SHP77 treated with DMSO at 0.1 percent for 48 hours (cell line): ENCODE measurements at regions not wholly inside any gene's neighbourhood (a gene's known extent, or its start where the extent isn't known, plus 50 kb on each side); places are given as distances from the start of the nearest gene placed in this dataset.

Source experiments
- DNase-seq: peaks from one replicate; lab custom pipeline; 2025; lab: John Stamatoyannopoulos, UW

DNA sequence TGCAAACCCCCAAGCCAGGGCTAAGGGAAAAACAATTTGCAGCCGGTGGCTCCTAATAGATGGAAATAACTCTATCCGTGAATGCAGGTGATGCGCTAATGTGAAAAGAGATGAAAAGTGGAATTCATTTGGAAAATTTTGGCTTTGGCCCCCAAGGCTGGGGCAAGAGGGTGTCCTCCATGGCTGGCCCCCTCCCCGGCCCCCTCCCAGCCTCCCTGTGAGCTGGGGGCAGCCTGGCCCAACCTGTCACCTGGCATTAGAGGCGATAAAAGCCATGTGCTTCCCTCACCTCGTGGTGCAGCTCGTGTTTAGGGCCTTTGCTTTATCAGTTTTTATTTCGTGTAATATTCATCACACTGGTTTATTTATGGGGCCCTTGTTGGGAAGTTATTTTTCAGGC lies 267.2 kb downstream of the ENGASE start:
- no peak for DNase-seq

DNA sequence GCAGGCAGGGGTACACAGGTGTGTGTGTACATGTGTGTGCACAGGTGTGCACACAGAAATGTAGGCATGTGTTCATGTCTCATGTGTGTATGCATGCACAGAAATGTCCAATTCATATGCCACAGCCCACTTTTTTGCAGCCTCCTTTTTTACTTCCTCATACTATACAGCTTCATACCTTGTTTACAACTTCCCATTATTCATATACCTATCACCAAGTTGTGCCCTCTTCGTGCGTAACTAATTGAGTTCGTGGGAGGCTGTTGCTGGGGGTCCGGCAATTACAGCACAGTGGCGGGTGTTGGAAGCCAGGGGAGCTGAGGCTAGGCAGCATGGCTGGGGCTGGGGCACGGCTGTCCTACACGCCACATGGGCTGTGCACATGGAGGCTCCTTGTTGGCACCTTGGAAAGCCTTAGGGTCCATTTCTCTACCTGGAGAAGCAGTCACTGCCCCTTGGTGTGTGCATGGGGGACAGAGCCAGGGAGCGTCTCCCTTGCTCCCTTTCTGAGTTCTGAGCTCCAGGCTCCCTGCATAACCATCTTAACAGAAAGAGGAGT lies 266.7 kb downstream of the ENGASE start:
- no peak for DNase-seq

DNA sequence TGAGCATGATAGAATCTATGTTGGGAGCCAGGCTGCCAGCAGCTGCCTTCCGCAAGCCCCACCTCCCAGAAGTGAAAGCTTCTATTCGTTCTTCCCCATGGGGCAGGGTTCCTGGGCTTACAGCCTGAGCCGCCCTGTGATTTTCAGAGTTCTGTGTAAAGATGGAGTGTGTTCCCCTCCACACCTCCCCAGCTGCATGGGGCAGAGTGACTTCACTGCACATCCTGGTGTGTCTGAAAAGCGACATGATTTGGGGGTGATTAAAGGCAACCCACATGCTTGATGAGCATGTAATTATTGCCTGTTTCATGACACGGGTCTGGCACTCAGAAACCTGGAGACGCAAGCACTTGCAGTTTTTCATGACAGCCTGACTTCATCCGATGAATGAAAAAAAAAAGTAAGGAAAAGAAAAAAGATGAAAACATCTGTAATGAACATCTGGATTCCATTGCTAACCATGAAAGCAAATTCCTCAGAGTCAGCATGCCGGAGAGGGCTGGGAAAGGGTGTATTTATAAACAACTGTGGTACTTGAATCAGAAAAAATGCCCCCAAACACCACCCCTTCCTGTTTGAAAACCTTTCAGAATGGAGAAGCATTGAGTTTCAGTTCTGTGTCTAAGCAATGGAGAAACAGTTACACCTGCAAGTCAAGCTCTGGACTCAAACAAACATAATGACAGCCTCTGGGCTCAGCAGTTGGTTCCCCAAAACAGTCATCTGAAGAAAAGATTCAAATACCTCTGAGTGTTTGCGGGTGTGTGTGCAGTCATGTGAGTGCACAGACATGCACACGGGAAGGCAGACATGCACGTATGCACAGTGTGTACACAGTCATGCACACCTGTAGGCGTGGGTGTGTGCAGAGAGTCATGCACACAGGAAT lies 266.0 kb downstream of the ENGASE start:
- no peak for DNase-seq

DNA sequence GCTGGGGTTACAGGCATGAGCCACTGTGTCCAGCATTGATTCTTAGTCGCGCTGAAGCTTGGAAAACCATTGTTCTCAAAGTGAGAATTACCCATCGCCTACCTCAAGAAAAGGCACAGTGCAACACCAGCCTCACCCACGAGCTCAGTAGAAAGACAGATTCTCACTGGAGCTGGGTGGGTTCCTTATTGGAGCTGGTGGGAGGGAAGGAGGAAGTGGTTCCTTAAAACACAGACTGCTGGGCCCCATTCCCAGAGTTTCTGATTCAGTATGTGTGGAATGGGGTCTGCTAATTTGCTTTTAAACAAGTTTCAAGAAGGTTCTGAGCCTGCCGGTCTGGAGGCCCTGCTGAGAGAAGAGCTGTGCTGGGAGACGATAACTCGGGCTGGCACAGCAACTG lies 264.7 kb downstream of the ENGASE start:
- no peak for DNase-seq

GRCh38 chr17:79338604-79339003 lies 264.0 kb downstream of the ENGASE start:
- no peak for DNase-seq

DNA sequence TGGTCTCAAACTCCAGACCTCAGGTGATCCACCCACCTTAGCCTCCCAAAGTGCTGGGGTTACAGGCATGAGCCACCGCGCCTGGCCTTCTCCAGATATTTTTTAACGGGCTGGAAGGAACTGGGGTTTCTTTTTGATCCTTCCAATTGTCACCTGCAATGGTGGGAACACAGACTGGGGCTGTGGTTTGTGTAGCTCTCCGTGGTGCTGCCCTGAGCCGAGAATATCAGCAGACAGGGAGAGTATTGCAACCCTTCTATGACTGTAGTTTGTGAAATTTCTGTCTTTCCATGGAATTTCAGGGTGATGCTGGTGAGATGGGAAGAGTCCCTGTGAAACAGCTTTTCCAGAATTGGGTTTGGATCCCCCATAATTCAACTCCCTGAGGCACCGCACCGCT lies 263.5 kb downstream of the ENGASE start:
- DNase-seq = no peak

DNA sequence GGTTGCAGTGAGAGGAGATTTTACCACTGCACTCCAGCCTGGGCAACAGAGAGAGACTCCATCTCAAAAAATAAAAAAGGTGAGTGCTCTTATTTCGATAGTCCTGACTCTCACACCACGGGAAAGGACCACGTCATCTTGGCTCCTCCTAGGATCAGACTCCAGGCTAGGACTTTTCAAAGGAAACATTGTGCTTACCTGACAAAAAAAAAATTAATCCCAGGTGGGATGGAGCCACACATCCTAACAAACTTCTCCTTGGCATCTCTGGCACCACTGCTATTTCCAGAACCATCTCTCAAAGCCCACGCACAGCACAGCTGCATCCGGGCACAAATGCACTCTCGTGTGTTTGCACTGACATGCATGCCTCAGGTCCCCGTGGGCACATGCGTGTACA lies 262.4 kb downstream of the ENGASE start:
- DNase-seq = no peak

DNA sequence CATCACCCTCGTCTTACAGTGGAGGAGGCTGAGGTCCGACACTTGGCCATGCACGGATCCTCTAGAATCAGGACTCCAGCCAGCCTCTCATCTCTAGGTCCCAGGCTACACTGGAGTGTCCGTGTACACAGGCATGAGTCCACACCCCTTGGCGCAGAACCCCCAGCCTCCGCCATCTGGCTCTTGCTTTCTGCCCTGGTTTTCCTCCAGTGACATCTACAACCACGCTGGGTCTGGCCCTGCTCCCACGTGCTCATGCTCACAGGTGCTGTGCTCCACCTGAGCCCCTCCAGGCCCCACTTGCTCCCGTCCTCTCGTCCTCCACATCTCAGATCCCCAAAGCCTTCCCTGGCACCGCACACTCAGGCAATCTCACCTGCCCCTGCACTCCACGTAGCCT lies 260.8 kb downstream of the ENGASE start:
- DNase-seq = no peak

DNA sequence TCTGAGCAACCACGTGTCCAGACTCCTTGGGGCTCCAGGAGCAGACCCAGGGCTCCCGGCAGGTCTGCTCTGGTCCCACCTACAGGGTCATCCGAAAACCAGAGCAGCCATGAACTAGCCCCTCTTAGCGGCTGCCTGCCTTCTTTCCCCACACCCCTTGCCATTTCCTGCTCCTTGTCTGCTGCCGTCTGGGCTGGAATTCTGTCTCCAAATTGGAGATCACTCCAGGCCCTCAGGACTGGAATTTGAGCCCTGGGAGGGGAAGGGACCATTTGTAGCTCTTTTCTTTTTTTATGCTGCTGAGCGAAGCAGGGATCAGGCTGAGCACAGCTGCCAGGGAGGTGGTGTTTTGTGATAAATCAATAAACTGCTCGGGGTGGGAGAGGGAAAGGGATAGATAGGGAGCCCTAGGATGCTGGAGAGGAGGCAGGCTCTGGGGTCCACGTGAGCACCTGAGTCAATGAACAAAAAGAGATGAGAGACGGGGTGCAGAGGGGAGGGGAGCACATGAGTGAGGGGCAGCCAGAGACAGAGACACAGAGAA lies 257.5 kb downstream of the ENGASE start:
- no peak for DNase-seq

DNA sequence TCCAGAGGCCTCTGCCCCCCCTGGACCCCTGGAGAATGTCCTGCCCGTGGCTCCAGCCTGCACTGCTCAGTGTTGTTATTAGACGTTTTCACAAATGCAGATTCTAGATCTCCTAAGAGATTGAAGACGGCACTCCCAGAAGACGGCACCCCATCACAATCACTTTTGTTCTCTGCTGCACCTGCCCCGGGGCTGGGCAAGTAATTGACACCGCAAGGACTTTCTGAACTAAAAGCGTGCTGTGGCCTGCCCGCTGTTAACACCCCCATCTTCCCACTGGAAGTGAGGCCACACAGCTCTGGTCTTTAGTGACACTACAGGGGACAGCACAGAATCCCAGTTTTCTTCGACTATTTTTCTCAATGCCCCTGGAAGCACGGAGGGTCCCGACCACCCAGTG lies 256.9 kb downstream of the ENGASE start:
- DNase-seq = no peak

DNA sequence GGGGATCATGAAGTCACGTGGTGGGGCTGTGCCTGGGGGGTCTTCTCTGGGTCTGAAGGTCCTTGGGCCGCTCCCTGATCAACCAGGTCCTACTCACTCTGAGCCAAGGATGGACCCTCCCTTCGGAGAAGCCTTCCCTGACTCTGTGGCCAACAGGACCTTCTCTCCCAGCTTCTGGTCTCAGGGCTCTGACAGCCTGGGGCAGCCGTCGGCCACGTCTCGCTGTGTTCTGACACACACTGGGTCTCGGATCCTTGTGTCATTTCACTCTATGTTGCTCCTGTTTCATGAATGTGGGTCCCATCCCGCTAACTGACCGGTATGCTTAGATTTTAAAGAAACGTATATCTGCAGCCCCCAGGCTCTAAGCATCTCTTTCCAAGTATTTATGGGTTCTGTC lies 256.1 kb downstream of the ENGASE start:
- DNase-seq = no peak

GRCh38 chr17:79330229-79330628 lies 255.6 kb downstream of the ENGASE start:
- DNase-seq = no peak

DNA sequence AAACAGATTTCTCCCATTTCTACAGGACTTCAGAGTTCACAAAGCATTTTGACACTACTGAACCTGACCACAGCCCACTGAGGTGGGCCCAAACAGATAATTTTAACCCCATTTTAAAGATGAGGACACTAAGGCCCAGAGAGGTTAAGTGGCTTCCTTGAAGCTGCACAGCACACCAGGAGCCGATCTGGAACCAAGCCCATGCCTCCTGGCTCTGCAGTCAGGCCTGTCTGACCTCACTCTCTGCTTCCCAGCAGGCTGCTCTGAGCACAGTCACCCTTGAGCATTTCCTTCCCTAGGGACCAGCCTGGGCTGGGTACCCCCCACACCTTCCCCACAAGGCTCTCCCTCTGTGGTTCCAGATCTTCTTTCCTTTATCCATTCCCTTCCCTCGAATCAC lies 252.2 kb downstream of the ENGASE start:
- no peak for DNase-seq

GRCh38 chr17:79325709-79326430 lies 251.2 kb downstream of the ENGASE start:
- no peak for DNase-seq

GRCh38 chr17:79324194-79324593 lies 249.6 kb downstream of the ENGASE start:
- DNase-seq = no peak

DNA sequence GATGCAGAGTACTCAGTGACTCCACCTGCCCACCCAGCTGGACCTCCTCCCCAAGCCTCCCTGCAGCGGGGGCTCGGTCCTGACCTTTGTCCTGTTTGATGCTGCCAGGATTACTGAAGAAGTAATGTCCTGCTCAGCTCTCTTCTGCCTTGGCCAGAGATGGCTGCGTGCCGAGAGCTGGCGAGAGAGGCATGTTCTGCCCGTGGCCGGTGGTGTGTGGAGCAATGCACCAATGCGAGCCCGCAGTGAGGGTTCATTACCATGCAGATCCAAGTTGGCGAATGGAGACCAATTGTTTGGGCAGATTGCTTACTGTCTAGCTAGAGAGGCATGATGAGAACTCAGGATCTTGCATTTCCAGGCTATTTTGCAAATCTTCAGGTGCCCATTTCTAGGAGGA lies 248.9 kb downstream of the ENGASE start:
- DNase-seq = no peak

GRCh38 chr17:79322211-79323123 lies 247.8 kb downstream of the ENGASE start:
- DNase-seq = no peak

GRCh38 chr17:79320331-79320730 lies 245.7 kb downstream of the ENGASE start:
- no peak for DNase-seq

DNA sequence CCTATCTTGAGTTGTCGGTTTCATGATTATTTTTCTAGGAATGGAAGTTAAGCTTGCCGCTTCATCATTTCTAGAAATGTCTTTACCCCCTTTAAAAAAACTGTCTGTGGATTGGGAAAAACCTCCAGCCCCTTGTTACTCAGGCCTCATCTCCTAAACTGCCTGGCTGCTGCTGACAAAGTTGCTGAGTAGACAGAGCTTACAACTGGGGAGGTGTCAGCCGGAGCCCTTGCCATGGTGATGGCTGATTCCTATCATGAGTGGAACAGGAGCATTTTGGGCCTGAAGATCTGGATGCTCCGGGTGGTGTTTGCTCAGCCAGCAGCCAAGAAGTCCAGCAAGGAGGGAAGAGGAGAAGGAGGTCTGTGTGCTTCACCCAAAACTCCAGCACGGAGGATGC lies 243.3 kb downstream of the ENGASE start:
- no peak for DNase-seq

GRCh38 chr17:79316805-79317204 lies 242.2 kb downstream of the ENGASE start:
- no peak for DNase-seq

- no peak for DNase-seq
Measured at GRCh38 chr17:79315358-79316105, 240.9 kb downstream of the ENGASE start.
